GM12892 (cell line): ENCODE measurements at regions not wholly inside any gene's neighbourhood (a gene's known extent, or its start where the extent isn't known, plus 50 kb on each side); places are given as distances from the start of the nearest gene placed in this dataset.
"Not testable (repeated sequence)": the region's sequence is repeated elsewhere in the genome, so short reads cannot be mapped to it uniquely, and the experiment has no call there.

Experiments used
- DNase-seq: peaks from one replicate; pipeline ENCODE4 v3.0.0; 2011; ENCODE audit not compliant: insufficient read length
- FAIRE-seq: peaks from 2 replicates; lab custom pipeline; 2011; peaks lifted over from hg19 to GRCh38; lab: Jason Lieb, UNC
- POLR2A ChIP-seq: IDR thresholded peaks from 2 replicates; pipeline ENCODE4 v1.6.1; 2011; ENCODE audit warnings: low read depth, low read length, control low read depth
- POLR2AphosphoS5 ChIP-seq: IDR thresholded peaks from 2 replicates; pipeline ENCODE4 v1.6.1; 2011; ENCODE audit warnings: low read depth, low read length, control low read depth
- TAF1 ChIP-seq: IDR thresholded peaks from 2 replicates; pipeline ENCODE4 v1.6.1; 2011; ENCODE audit warnings: low read depth, mild to moderate bottlenecking, control low read depth, low read length, borderline replicate concordance

DNA sequence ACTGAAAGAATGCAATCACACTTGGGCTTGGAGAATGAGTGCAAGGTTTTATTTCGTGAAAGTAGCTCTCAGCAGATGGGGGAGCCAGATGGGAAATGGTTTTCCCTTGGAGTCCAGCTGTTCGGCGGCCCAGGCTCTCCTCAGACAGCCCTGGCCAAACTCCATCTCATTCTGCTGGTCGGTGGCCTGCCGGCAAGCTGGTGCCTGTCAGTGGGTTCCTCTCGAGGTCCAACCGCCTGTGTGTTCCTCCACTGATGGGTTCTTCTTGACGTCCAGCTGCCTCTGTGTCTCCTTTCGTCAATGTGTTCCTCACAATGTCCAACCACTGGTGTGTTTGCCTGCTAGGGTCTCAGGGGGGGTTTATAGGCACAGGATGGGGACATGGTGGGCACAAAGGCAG lies 80.3 kb downstream of the POU3F4 start:
- no peak for TF ChIP-seq POLR2A
- no peak for TF ChIP-seq POLR2AphosphoS5
- no peak for TF ChIP-seq TAF1
- DNase-seq (no peak), FAIRE-seq (no peak)

GRCh38 chrX:83593634-83594294 lies 85.7 kb downstream of the POU3F4 start:
- TF ChIP-seq TAF1 (no peak), POLR2AphosphoS5 (no peak), POLR2A (no peak)
- no peak for DNase-seq
- FAIRE-seq = no peak

DNA sequence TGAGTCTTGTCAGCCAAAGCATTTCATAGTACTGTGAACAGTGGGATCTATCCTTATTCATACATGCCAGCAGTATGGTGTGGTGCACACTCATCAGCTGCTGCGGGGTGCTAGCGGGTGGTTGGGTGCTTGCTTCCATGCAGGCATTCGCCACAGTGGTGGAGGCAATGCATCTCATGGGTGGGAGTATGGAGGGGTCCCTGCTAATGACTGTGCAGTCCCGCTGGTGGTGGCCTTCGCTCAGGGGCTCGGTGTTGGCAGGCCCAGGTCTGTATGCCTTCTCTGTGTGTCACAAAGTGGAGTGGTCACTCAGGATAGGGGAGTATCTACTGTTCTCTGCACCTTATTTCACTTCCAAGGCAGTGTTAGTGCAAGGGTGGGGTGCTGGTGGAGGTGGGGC lies 122.6 kb downstream of the POU3F4 start:
- no peak for DNase-seq
- TF ChIP-seq TAF1 = no peak
- TF ChIP-seq POLR2A = no peak
- no peak for TF ChIP-seq POLR2AphosphoS5
- FAIRE-seq = no peak

- DNase-seq, FAIRE-seq: not testable (repeated sequence)
These were observed 141.6 kb downstream of the POU3F4 start for GRCh38 chrX:83649706-83650105.

DNA sequence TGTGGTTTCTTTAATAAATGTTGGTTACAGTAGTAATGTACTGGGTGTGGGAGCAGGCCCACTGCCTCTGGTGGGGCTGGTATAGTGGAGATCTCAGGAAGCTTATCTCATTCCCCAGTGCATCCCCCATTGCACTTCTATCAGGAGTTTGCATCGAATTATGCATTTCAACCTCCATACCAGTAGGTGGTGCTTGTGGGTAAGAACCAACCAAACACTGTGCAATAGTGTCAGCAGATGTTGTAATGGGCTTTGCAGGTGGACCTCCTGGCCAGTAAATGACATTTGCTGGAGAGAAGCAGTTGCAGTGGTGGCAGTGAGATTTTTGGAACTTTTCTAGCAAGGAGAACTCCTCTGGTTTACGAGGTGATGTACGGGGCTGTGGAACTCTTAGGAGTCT lies 150.6 kb downstream of the POU3F4 start:
- FAIRE-seq (peak; percentile 63), DNase-seq (no peak)
- TF ChIP-seq POLR2A (no peak), POLR2AphosphoS5 (no peak), TAF1 (no peak)
